ENCODE measurements at regions not wholly inside any gene's neighbourhood (a gene's known extent, or its start where the extent isn't known, plus 50 kb on each side); places are given as distances from the start of the nearest gene placed in this dataset.

GRCh38 chr21:34012640-34013039 is 60.7 kb upstream of the MRPS6 start:
- no peak overlapping the region for H3K4me2 ChIP-seq (ENCODE audit: insufficient read depth, low read length)
- H3K27ac ChIP-seq (ENCODE audit: insufficient read depth, low read depth, low read length) = no peak overlapping the region
- H3K79me2 ChIP-seq (ENCODE audit: control insufficient read depth, insufficient read depth, low read length) = no peaks in the 10 kb centered on the region
- TF ChIP-seq MYC (IDR thresholded peaks at IDR 0.05; ENCODE audit: low read depth, low read length) (no peak), EZH2 (IDR thresholded peaks at IDR 0.05; ENCODE audit: borderline replicate concordance, low read depth, low read length, severe bottlenecking) (no peak), FOS (IDR thresholded peaks at IDR 0.05; ENCODE audit: borderline replicate concordance, insufficient read depth, low read length) (no peak), POLR2A (IDR thresholded peaks at IDR 0.05; ENCODE audit: low read depth, low read length) (no peak), CTCF (IDR thresholded peaks at IDR 0.05; ENCODE audit: extremely low read depth in 1 of 2, insufficient read depth in 1 of 2, low read depth in 1 of 2, low read length in 2 of 2) (no peak), MAX (IDR thresholded peaks at IDR 0.05; ENCODE audit: insufficient read depth, insufficient read length) (no peak), POLR2AphosphoS5 (IDR thresholded peaks at IDR 0.05; ENCODE audit: insufficient read depth, low read depth, low read length) (no peak), GATA2 (IDR thresholded peaks at IDR 0.05; ENCODE audit: insufficient read depth, insufficient read length, low read depth, low read length) (no peak), JUN (IDR thresholded peaks at IDR 0.05; ENCODE audit: borderline replicate concordance, insufficient read depth, insufficient read length, low read depth) (no peak)
- no peaks in the 10 kb centered on the region for H3K27me3 ChIP-seq (ENCODE audit: control insufficient read depth in 2 of 2, insufficient read depth in 2 of 2, low read length in 2 of 2)
- no TSS peak for BruUV-seq (replicated peaks)
- no peaks in the 10 kb centered on the region for H3K9me3 ChIP-seq (replicated peaks; ENCODE audit: control insufficient read depth, insufficient read depth, low read length)
- no peaks in the 10 kb centered on the region for H3K4me1 ChIP-seq (ENCODE audit: control insufficient read depth, extremely low read depth, insufficient read depth, low read length)
- no peak overlapping the region for H2AFZ ChIP-seq (ENCODE audit: low read depth, low read length)
- DNase-seq (ENCODE audit: low read depth, low spot score) (no peak), FAIRE-seq (no peak)
- H3K9me1 ChIP-seq (replicated peaks; ENCODE audit: control insufficient read depth, extremely low read depth, insufficient read depth, low read length) = no peaks in the 10 kb centered on the region
- H3K4me3 ChIP-seq (replicated peaks in 1 of 3; ENCODE audit: insufficient read depth in 1 of 3, low read depth in 1 of 3, low read length in 3 of 3) = no peak overlapping the region
- intact Hi-C loops (cut with micrococcal nuclease) = no loop called here
- no peaks in the 10 kb centered on the region for H3K36me3 ChIP-seq (ENCODE audit: control insufficient read depth in 2 of 2, extremely low read depth in 1 of 2, insufficient read depth in 2 of 2, low read length in 2 of 2)
- no peak overlapping the region for H3K9ac ChIP-seq (replicated peaks; ENCODE audit: extremely low read depth, insufficient read depth, low read length)
- ChIA-PET POLR2A (interaction anchor here (0.6 kb wide), 1 partner anchor 65 kb away, joined by 4 read pairs; no protein-coding TSS in a partner anchor), CTCF (interaction anchor here (0.5 to 1.2 kb wide), 3 partner anchors 11 to 289 kb away, joined by 3 to 6 read pairs (median 3); no protein-coding TSS in a partner anchor)
- dilution Hi-C loops (cut with MboI; ENCODE audit: extremely low pct_ligation_motif_present, low sequenced_read_pairs) = no loop called here
- H4K20me1 ChIP-seq (replicated peaks; ENCODE audit: control insufficient read depth, extremely low read depth, insufficient read depth, low read length) = no peaks in the 10 kb centered on the region
